HCT116 (cell line): ENCODE measurements at regions not wholly inside any gene's neighbourhood (a gene's known extent, or its start where the extent isn't known, plus 50 kb on each side); places are given as distances from the start of the nearest gene placed in this dataset.

Experiments used
- ATAC-seq: fragments of 200-7000 bp; cut with Tn5 transposase; 2 replicates; pipeline ENCODE4 v1.9.1; 2020; ENCODE audit warnings: mild to moderate bottlenecking, moderate library complexity
- BruUV-seq: library from RNA; stranded (reverse); fragments of 400-500 nt; replicated peaks from 2 replicates; lab custom pipeline; 2021; lab: Mats Ljungman, UMichigan
- CTCF ChIA-PET: fragments of 300-600 bp; sonication (Branson Sonifier 250); formaldehyde crosslinking; loops from one replicate; lab custom pipeline; 2021; ENCODE audit warnings: antibody characterized with exemption; lab: Charles Lee
- POLR2A ChIA-PET: fragments of 300-600, 350-600 bp; sonication (Branson Sonifier 250); formaldehyde crosslinking; loops from one replicate; lab custom pipeline; 2021; ENCODE audit warnings: antibody characterized with exemption; lab: Charles Lee
- RAD21 ChIA-PET, 2 experiments: fragments of 300-600 bp; sonication (Branson Sonifier 250); formaldehyde crosslinking; loops; one replicate each; lab custom pipeline; 2023; ENCODE audit warnings: low total read pairs in 2 of 2; ENCODE audit not compliant: uncharacterized antibody in 2 of 2, unreplicated experiment in 2 of 2, low non-redundant PET in 1 of 2; lab: Charles Lee
- DNase-seq: peaks from one replicate; pipeline ENCODE4 v3.0.0-alpha.2; 2010; ENCODE audit warnings: low read depth, low spot score
- H2AFZ ChIP-seq: fragments of 200-600 bp; shearing (Covaris generic), sonication (generic); 2 replicates; pipeline ENCODE4 v1.6.1; 2017; ENCODE audit warnings: low read depth, mixed run types, mixed read lengths, antibody characterized with exemption, low read length; ENCODE audit not compliant: poor library complexity, severe bottlenecking
- H3K27ac ChIP-seq: 2 replicates; pipeline ENCODE4 v1.5.1; 2012; ENCODE audit warnings: low read depth, low read length
- H3K27me3 ChIP-seq: fragments of 200-600 bp; sonication (generic); 2 replicates; pipeline ENCODE4 v1.6.1; 2016; ENCODE audit warnings: mixed run types, low read length, mixed read lengths; ENCODE audit not compliant: insufficient read depth
- H3K36me3 ChIP-seq, 2 experiments: fragments of 200-500 bp in 1 of 2; fragments of 200-600 bp in 1 of 2; sonication (Bioruptor generic) in 1 of 2; sonication (generic) in 1 of 2; 2 replicates each; pipeline versions ENCODE4 v1.5.1 to v1.6.1; 2014 to 2016; ENCODE audit warnings: low read length in 2 of 2, inconsistent platforms in 1 of 2, mixed read lengths in 1 of 2, mixed run types in 1 of 2; ENCODE audit not compliant: insufficient read depth in 2 of 2, control insufficient read depth in 1 of 2
- H3K4me1 ChIP-seq, 2 experiments: fragments of 200-600 bp in 1 of 2; sonication (generic) in 1 of 2; 2 replicates each; pipeline versions ENCODE4 v1.5.1 to v1.6.1; 2012 to 2017; ENCODE audit warnings: low read length in 2 of 2, inconsistent platforms in 1 of 2, mild to moderate bottlenecking in 1 of 2, mixed read lengths in 1 of 2, mixed run types in 1 of 2, moderate library complexity in 1 of 2; ENCODE audit not compliant: insufficient read depth in 2 of 2, control insufficient read depth in 1 of 2
- H3K4me2 ChIP-seq: fragments of 200-600 bp; sonication (generic); 2 replicates; pipeline ENCODE4 v1.6.1; 2017; ENCODE audit warnings: mixed run types, low read length, mixed read lengths
- H3K4me3 ChIP-seq, 2 experiments: fragments of 200-600 bp in 1 of 2; sonication (generic) in 1 of 2; replicated peaks in 1 of 2; 2 replicates each; pipeline ENCODE4 v1.5.1; 2011 to 2016; ENCODE audit warnings: low read length in 2 of 2, control low read depth in 1 of 2, low read depth in 1 of 2, mild to moderate bottlenecking in 1 of 2, mixed read lengths in 1 of 2, mixed run types in 1 of 2
- H3K79me2 ChIP-seq: fragments of 200-600 bp; sonication (generic); 2 replicates; pipeline ENCODE4 v1.6.1; 2017; ENCODE audit warnings: mild to moderate bottlenecking, mixed run types, low read length, moderate library complexity, mixed read lengths; ENCODE audit not compliant: insufficient read depth
- H3K9ac ChIP-seq: fragments of 200-600 bp; sonication (generic); 2 replicates; pipeline ENCODE4 v1.6.1; 2016; ENCODE audit warnings: low read length, mixed read lengths
- H3K9me2 ChIP-seq: fragments of 200-600 bp; sonication (generic), shearing (Covaris generic); 2 replicates; pipeline ENCODE4 v1.6.1; 2017; ENCODE audit warnings: mixed run types, mild to moderate bottlenecking, moderate library complexity; ENCODE audit not compliant: insufficient read depth
- H3K9me3 ChIP-seq, 2 experiments: fragments of 200-500 bp in 1 of 2; fragments of 200-600 bp in 1 of 2; sonication (Bioruptor generic) in 1 of 2; sonication (generic) in 1 of 2; 2 replicates each; pipeline ENCODE4 v1.6.1; 2014 to 2017; ENCODE audit warnings: low read length in 2 of 2, mixed read lengths in 2 of 2, inconsistent platforms in 1 of 2, low read depth in 1 of 2, mild to moderate bottlenecking in 1 of 2, mixed run types in 1 of 2, moderate library complexity in 1 of 2; ENCODE audit not compliant: control insufficient read depth in 1 of 2, insufficient read depth in 1 of 2
- H4K20me1 ChIP-seq: fragments of 200-600 bp; sonication (generic), shearing (Covaris generic); 2 replicates; pipeline ENCODE4 v1.6.1; 2017; ENCODE audit warnings: mixed run types, mild to moderate bottlenecking, moderate library complexity; ENCODE audit not compliant: insufficient read depth
- CBX3 ChIP-seq: IDR thresholded peaks from 2 replicates; pipeline ENCODE4 v1.6.1; 2012; ENCODE audit warnings: low read depth
- EGR1 ChIP-seq: IDR thresholded peaks from 2 replicates; pipeline ENCODE4 v1.6.1; 2012; ENCODE audit warnings: low read depth
- ELF1 ChIP-seq: IDR thresholded peaks from 2 replicates; pipeline ENCODE4 v1.6.1; 2012; ENCODE audit warnings: low read depth, borderline replicate concordance
- EZH2 ChIP-seq: fragments of 200-600 bp; sonication (generic); IDR thresholded peaks from 2 replicates; pipeline ENCODE4 v1.6.1; 2017; ENCODE audit warnings: antibody characterized with exemption, mixed run types
- EZH2phosphoT487 ChIP-seq: fragments of 200-600 bp; IDR thresholded peaks from 2 replicates; pipeline ENCODE4 v1.6.1; 2018; ENCODE audit warnings: antibody characterized with exemption, borderline replicate concordance
- FOSL1 ChIP-seq: IDR thresholded peaks from 2 replicates; pipeline ENCODE4 v1.6.1; 2012; ENCODE audit warnings: low read depth
- JUND ChIP-seq: IDR thresholded peaks from 2 replicates; pipeline ENCODE4 v1.6.1; 2012
- RAD21 ChIP-seq: IDR thresholded peaks from 2 replicates; pipeline ENCODE4 v1.6.1; 2012; ENCODE audit warnings: low read depth, mild to moderate bottlenecking
- YY1 ChIP-seq: IDR thresholded peaks from 2 replicates; pipeline ENCODE4 v1.6.1; 2011; ENCODE audit warnings: low read length, low read depth, moderate library complexity, mild to moderate bottlenecking; ENCODE audit not compliant: insufficient replicate concordance; ENCODE audit errors: extremely low read depth
- intact Hi-C: fragments of 100-400 bp; cut with micrococcal nuclease; formaldehyde crosslinking; loops from 2 replicates; pipeline ENCODE4 v1.10.0; 2022
- TF ChIP-seq, protein P1 (sequence below): IDR thresholded peaks from 2 replicates; pipeline ENCODE4 v1.6.1; 2012
- TF ChIP-seq, protein P2 (sequence below), 3 experiments: fragments of 200-600 bp in 1 of 3; sonication (generic) in 1 of 3; IDR thresholded peaks in 2 of 3; conservative IDR thresholded peaks in 1 of 3; 2 replicates each; pipeline ENCODE4 v1.5.1; 2012 to 2017; ENCODE audit warnings: low read depth in 2 of 3, low read length in 2 of 3, antibody characterized with exemption in 1 of 3, borderline replicate concordance in 1 of 3, control low read depth in 1 of 3, mild to moderate bottlenecking in 1 of 3, mixed read lengths in 1 of 3, mixed run types in 1 of 3, moderate library complexity in 1 of 3; ENCODE audit not compliant: insufficient read depth in 1 of 3
- TF ChIP-seq, protein P3 (sequence below): IDR thresholded peaks from 2 replicates; pipeline ENCODE4 v1.6.1; 2012
- TF ChIP-seq, protein P4 (sequence below): IDR thresholded peaks from 2 replicates; pipeline ENCODE4 v1.6.1; 2012; ENCODE audit warnings: low read depth

DNA sequence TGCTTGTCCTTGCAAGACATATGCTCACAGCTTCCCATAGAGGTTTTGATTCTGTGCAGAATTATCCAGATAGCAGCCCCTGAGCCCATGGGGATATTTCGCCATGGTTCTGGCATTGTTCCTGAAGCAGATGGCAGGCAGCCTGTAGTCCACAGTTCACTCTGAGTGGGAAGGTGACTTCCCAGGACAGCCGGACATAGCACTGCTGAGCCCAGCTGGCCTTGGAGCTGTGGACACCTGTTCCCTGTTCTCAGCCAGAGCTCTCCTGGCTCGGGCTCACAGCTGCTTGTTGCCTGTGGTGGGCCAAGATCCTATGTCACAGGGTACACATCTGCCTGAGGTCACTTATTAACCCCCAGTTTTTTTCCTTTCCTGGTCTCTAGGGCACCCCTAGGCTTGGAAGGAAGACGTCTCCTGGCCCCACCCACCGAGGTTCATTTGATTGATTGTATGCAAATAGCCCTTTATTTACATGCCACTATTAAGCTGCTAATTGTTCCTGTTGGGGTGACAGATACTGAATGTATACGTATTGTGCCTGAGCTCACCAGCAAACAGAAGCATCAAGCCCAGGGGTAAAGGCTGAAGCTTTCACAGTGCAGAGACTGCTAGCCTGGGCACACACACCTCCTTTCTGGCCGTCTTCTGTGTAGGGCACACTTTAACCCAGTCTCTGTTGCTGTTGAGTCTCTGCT, 96.6 kb upstream of the DMRT1 start:
- H2AFZ ChIP-seq: no peak overlapping the region
- no peaks in the 10 kb centered on the region for H3K27me3 ChIP-seq
- no peaks in the 10 kb centered on the region for H3K79me2 ChIP-seq
- no peaks in the 10 kb centered on the region for H3K4me1 ChIP-seq
- BruUV-seq: no TSS peak
- no peaks in the 10 kb centered on the region for H3K9me3 ChIP-seq
- ChIA-PET POLR2A (no interaction called here), RAD21 (no interaction called here)
- intact Hi-C loops: no loop called here
- no peak for ATAC-seq
- no peaks in the 10 kb centered on the region for H3K9me2 ChIP-seq
- TF ChIP-seq CBX3 (no peak), RAD21 (no peak), ELF1 (no peak), EZH2 (no peak), FOSL1 (no peak), YY1 (no peak), EGR1 (no peak), EZH2phosphoT487 (no peak), JUND (no peak)
- TF ChIP-seq, protein P1, sequence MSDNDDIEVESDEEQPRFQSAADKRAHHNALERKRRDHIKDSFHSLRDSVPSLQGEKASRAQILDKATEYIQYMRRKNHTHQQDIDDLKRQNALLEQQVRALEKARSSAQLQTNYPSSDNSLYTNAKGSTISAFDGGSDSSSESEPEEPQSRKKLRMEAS: no peak
- TF ChIP-seq, protein P2, sequence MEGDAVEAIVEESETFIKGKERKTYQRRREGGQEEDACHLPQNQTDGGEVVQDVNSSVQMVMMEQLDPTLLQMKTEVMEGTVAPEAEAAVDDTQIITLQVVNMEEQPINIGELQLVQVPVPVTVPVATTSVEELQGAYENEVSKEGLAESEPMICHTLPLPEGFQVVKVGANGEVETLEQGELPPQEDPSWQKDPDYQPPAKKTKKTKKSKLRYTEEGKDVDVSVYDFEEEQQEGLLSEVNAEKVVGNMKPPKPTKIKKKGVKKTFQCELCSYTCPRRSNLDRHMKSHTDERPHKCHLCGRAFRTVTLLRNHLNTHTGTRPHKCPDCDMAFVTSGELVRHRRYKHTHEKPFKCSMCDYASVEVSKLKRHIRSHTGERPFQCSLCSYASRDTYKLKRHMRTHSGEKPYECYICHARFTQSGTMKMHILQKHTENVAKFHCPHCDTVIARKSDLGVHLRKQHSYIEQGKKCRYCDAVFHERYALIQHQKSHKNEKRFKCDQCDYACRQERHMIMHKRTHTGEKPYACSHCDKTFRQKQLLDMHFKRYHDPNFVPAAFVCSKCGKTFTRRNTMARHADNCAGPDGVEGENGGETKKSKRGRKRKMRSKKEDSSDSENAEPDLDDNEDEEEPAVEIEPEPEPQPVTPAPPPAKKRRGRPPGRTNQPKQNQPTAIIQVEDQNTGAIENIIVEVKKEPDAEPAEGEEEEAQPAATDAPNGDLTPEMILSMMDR (IDR thresholded peaks at IDR 0.05 in 2 of 3, conservative IDR thresholded peaks at IDR 0.05 in 1 of 3; ENCODE audit: borderline replicate concordance in 1 of 3, insufficient read depth in 1 of 3, low read depth in 2 of 3, low read length in 2 of 3): no peak
- TF ChIP-seq, protein P3, sequence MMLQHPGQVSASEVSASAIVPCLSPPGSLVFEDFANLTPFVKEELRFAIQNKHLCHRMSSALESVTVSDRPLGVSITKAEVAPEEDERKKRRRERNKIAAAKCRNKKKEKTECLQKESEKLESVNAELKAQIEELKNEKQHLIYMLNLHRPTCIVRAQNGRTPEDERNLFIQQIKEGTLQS: no peak
- TF ChIP-seq, protein P4, sequence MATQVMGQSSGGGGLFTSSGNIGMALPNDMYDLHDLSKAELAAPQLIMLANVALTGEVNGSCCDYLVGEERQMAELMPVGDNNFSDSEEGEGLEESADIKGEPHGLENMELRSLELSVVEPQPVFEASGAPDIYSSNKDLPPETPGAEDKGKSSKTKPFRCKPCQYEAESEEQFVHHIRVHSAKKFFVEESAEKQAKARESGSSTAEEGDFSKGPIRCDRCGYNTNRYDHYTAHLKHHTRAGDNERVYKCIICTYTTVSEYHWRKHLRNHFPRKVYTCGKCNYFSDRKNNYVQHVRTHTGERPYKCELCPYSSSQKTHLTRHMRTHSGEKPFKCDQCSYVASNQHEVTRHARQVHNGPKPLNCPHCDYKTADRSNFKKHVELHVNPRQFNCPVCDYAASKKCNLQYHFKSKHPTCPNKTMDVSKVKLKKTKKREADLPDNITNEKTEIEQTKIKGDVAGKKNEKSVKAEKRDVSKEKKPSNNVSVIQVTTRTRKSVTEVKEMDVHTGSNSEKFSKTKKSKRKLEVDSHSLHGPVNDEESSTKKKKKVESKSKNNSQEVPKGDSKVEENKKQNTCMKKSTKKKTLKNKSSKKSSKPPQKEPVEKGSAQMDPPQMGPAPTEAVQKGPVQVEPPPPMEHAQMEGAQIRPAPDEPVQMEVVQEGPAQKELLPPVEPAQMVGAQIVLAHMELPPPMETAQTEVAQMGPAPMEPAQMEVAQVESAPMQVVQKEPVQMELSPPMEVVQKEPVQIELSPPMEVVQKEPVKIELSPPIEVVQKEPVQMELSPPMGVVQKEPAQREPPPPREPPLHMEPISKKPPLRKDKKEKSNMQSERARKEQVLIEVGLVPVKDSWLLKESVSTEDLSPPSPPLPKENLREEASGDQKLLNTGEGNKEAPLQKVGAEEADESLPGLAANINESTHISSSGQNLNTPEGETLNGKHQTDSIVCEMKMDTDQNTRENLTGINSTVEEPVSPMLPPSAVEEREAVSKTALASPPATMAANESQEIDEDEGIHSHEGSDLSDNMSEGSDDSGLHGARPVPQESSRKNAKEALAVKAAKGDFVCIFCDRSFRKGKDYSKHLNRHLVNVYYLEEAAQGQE: no peak
- TF ChIP-seq, all 23 proteins: peak for 0
- CTCF ChIA-PET: no interaction called here
- Histone ChIP-seq H3K4me3 (no peak overlapping the region), H3K27ac (no peak overlapping the region), H4K20me1 (no peaks in the 10 kb centered on the region), H3K9ac (no peak overlapping the region), H3K4me2 (no peak overlapping the region), H3K36me3 (peaks cover 3 to 13% of the 10 kb centered on the region in 2 experiments; a peak in 2 of 4 replicates)
- no peak for DNase-seq
